HCT116 (cell line): ENCODE measurements at regions not wholly inside any gene's neighbourhood (a gene's known extent, or its start where the extent isn't known, plus 50 kb on each side); places are given as distances from the start of the nearest gene placed in this dataset.

Source experiments
- ELF1 ChIP-seq: IDR thresholded peaks from 2 replicates; pipeline ENCODE4 v1.6.1; 2012; ENCODE audit warnings: low read depth, borderline replicate concordance
- POLR2A ChIP-seq: IDR thresholded peaks from 2 replicates; pipeline ENCODE4 v1.7.0; 2011; ENCODE audit warnings: borderline replicate concordance; ENCODE audit not compliant: insufficient read depth, insufficient read length; ENCODE audit errors: extremely low read depth
- SP1 ChIP-seq: IDR thresholded peaks from 2 replicates; pipeline ENCODE4 v1.6.1; 2012; ENCODE audit warnings: low read depth
- ZNF274 ChIP-seq: fragments of 200-500 bp; sonication (Bioruptor generic); IDR thresholded peaks from 2 replicates; pipeline ENCODE4 v1.6.1; 2014; ENCODE audit warnings: mild to moderate bottlenecking, low read depth, low read length, inconsistent platforms

- TF ChIP-seq POLR2A (no peak), SP1 (no peak), ELF1 (no peak), ZNF274 (no peak)
These were observed 206.2 kb upstream of the PTBP2 start for GRCh38 chr1:96515430-96515829.
